WTC11 (cell line): ENCODE measurements at regions not wholly inside any gene's neighbourhood (a gene's known extent, or its start where the extent isn't known, plus 50 kb on each side); places are given as distances from the start of the nearest gene placed in this dataset.

Experiments used
- ATAC-seq: fragments of 200-7000 bp; cut with Tn5 transposase; 2 replicates; pipeline ENCODE4 v1.10.0; 2021; ENCODE audit warnings: mild to moderate bottlenecking, moderate library complexity
- CTCF ChIA-PET: fragments of 300-600 bp; sonication (Branson Sonifier 250); formaldehyde crosslinking; loops from one replicate; lab custom pipeline; 2021; ENCODE audit warnings: antibody characterized with exemption; lab: Charles Lee
- POLR2A ChIA-PET: fragments of 350-600 bp; sonication (Branson Sonifier 250); formaldehyde crosslinking; loops from one replicate; lab custom pipeline; 2021; ENCODE audit warnings: antibody characterized with exemption; lab: Charles Lee
- DNase-seq: peaks from one replicate; pipeline ENCODE4 v3.0.0; 2021; ENCODE audit warnings: low spot score
- H3K27ac Mint-ChIP-seq: 2 replicates; pipeline ENCODE4 v1.8.0; 2021; ENCODE audit warnings: mixed read lengths
- H3K27me3 Mint-ChIP-seq: 2 replicates; pipeline ENCODE4 v1.8.0; 2021; ENCODE audit warnings: low read depth, mild to moderate bottlenecking, moderate library complexity, mixed read lengths
- H3K36me3 Mint-ChIP-seq: 2 replicates; pipeline ENCODE4 v1.8.0; 2021; ENCODE audit warnings: mixed read lengths
- H3K4me1 Mint-ChIP-seq: 2 replicates; pipeline ENCODE4 v1.8.0; 2022; ENCODE audit warnings: mixed read lengths
- H3K4me3 Mint-ChIP-seq: 2 replicates; pipeline ENCODE4 v1.8.0; 2021; ENCODE audit warnings: mild to moderate bottlenecking, moderate library complexity, mixed read lengths
- H3K9me3 Mint-ChIP-seq: 2 replicates; pipeline ENCODE4 v1.8.0; 2021; ENCODE audit warnings: mixed read lengths
- ARID4B ChIP-seq: sonication (generic); formaldehyde crosslinking; IDR thresholded peaks from 2 replicates; pipeline ENCODE4 v1.8.0; 2023; ENCODE audit warnings: missing genetic modification reagents, mild to moderate bottlenecking, borderline replicate concordance
- CTCF ChIP-seq: fragments of 200-600 bp; IDR thresholded peaks from 2 replicates; pipeline ENCODE4 v1.8.0; 2022; ENCODE audit warnings: antibody characterized with exemption
- FOXK1 ChIP-seq: sonication (generic); formaldehyde crosslinking; IDR thresholded peaks from 2 replicates; pipeline ENCODE4 v1.8.0; 2022; ENCODE audit warnings: mild to moderate bottlenecking, moderate library complexity, missing genetic modification reagents
- GABPB1 ChIP-seq: sonication (generic); formaldehyde crosslinking; IDR thresholded peaks from 2 replicates; pipeline ENCODE4 v1.8.1; 2023; ENCODE audit warnings: mild to moderate bottlenecking, missing genetic modification reagents
- GTF2I ChIP-seq: fragments of 250-450 bp; sonication (Bioruptor Pico); conservative IDR thresholded peaks from 2 replicates; pipeline ENCODE4 v1.4.0; 2021; ENCODE audit warnings: mild to moderate bottlenecking
- NFE2L1 ChIP-seq: sonication (generic); formaldehyde crosslinking; IDR thresholded peaks from 2 replicates; pipeline ENCODE4 v1.8.1; 2023; ENCODE audit warnings: missing genetic modification reagents
- NR1H2 ChIP-seq: sonication (generic); formaldehyde crosslinking; IDR thresholded peaks from 2 replicates; pipeline ENCODE4 v1.9.0; 2021; ENCODE audit warnings: mild to moderate bottlenecking, moderate library complexity, missing genetic modification reagents
- OVOL2 ChIP-seq: fragments of 250-450 bp; sonication (Bioruptor Pico); IDR thresholded peaks from 2 replicates; pipeline ENCODE4 v1.9.0; 2021; ENCODE audit warnings: mild to moderate bottlenecking, borderline replicate concordance
- SOX15 ChIP-seq: fragments of 250-450 bp; sonication (Bioruptor Pico); IDR thresholded peaks from 2 replicates; pipeline ENCODE4 v1.9.0; 2021; ENCODE audit warnings: mild to moderate bottlenecking
- TEAD4 ChIP-seq: sonication (generic); formaldehyde crosslinking; IDR thresholded peaks from 2 replicates; pipeline ENCODE4 v1.8.0; 2022; ENCODE audit warnings: mild to moderate bottlenecking, missing genetic modification reagents
- USF1 ChIP-seq: sonication (generic); formaldehyde crosslinking; IDR thresholded peaks from 2 replicates; pipeline ENCODE4 v1.8.0; 2022; ENCODE audit warnings: mild to moderate bottlenecking, missing genetic modification reagents
- USF2 ChIP-seq: sonication (generic); formaldehyde crosslinking; IDR thresholded peaks from 2 replicates; pipeline ENCODE4 v1.8.1; 2023; ENCODE audit warnings: mild to moderate bottlenecking, missing genetic modification reagents, moderate library complexity
- ZBTB21 ChIP-seq: sonication (generic); formaldehyde crosslinking; IDR thresholded peaks from 2 replicates; pipeline ENCODE4 v1.8.1; 2023; ENCODE audit warnings: mild to moderate bottlenecking, missing genetic modification reagents, borderline replicate concordance
- ZNF121 ChIP-seq: sonication (generic); formaldehyde crosslinking; IDR thresholded peaks from 2 replicates; pipeline ENCODE4 v1.8.0; 2023; ENCODE audit warnings: missing genetic modification reagents
- ZNF512 ChIP-seq: sonication (generic); formaldehyde crosslinking; IDR thresholded peaks from 2 replicates; pipeline ENCODE4 v1.8.1; 2022; ENCODE audit warnings: missing genetic modification reagents, borderline replicate concordance
- ZNF532 ChIP-seq: fragments of 250-450 bp; sonication (Bioruptor Pico); IDR thresholded peaks from 2 replicates; pipeline ENCODE4 v1.9.0; 2021; ENCODE audit warnings: mild to moderate bottlenecking, borderline replicate concordance
- ZNF671 ChIP-seq: fragments of 250-450 bp; sonication (Bioruptor Pico); IDR thresholded peaks from 2 replicates; pipeline ENCODE4 v1.8.0; 2021; ENCODE audit warnings: mild to moderate bottlenecking
- ZSCAN18 ChIP-seq: fragments of 250-450 bp; sonication (Bioruptor Pico); IDR thresholded peaks from 2 replicates; pipeline ENCODE4 v2.1.2; 2022; ENCODE audit warnings: mild to moderate bottlenecking, moderate library complexity

DNA sequence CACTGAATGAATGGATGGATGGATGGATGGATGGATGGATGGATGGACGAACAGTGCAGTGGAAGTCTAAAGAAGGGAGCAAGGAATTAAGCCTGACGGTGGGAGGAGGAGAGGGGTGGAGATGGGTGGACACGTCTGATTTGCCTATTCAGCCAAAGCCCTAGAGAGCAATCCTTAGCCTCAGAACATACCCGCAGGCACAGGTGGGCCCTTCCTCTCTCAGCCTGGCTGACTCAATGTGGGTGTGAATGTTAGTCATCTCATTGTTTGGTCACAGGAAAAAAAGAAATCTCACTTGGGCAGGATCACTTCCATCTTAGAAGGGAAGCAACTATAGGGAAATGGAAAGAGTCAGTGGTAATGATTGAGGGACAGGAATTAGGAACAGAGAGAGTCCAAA, 165.9 kb downstream of the PJA1 start (continued):
- no peak for TF ChIP-seq USF1 (CRISPR knock-in tag)
- TF ChIP-seq, all 79 proteins: peak for 0

- POLR2A ChIA-PET, result no interaction called here
- TF ChIP-seq ARID4B (CRISPR knock-in tag) (no peak), CTCF (no peak), NR1H2 (no peak), ZNF512 (CRISPR knock-in tag) (no peak), NFE2L1 (CRISPR knock-in tag) (no peak)
- Mint-ChIP-seq H3K4me3 (no peak overlapping the region), H3K9me3 (no peaks in the 10 kb centered on the region), H3K27me3 (no peaks in the 10 kb centered on the region), H3K36me3 (no peaks in the 10 kb centered on the region), H3K4me1 (no peaks in the 10 kb centered on the region), H3K27ac (no peak overlapping the region)
- peak; percentile 81 for ATAC-seq
- CTCF ChIA-PET, result interaction anchor here (1.1 to 1.9 kb wide), 2 partner anchors 9 to 171 kb away, joined by 3 to 6 read pairs; partner anchors contain the start of gene EFNB1
- DNase-seq, result no peak
These were observed 166.5 kb downstream of the PJA1 start for GRCh38 chrX:68998716-68999115.

DNA sequence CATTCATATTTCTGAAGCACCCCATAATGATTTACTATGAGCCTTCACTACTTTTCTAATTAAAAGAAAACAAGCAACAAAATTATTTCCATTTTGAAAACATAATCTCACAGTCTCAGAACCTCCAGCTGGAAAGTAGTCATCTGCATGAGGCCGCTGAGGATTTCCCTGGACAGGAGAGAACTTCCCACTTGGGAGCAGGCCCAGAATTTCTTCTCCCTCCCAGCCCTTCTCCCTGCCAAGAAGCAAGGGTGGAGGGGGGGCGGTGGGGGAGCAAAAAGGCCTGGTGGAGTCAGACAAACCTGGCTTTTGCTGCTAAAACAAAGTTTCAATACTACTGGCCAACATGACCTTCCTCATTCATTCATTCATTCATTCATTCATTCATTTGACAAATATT, 167.3 kb downstream of the PJA1 start:
- DNase-seq (no peak), ATAC-seq (no peak)
- CTCF ChIA-PET, result interaction anchor here (1.9 kb wide), 1 partner anchor 170 kb away, joined by 6 read pairs; the partner anchor contains the start of gene EFNB1
- H3K36me3 Mint-ChIP-seq, result no peaks in the 10 kb centered on the region
- H3K4me3 Mint-ChIP-seq, result no peak overlapping the region
- H3K4me1 Mint-ChIP-seq, result no peaks in the 10 kb centered on the region
- H3K27me3 Mint-ChIP-seq, result no peaks in the 10 kb centered on the region
- H3K9me3 Mint-ChIP-seq, result no peaks in the 10 kb centered on the region
- POLR2A ChIA-PET, result no interaction called here
- no peak overlapping the region for H3K27ac Mint-ChIP-seq
- TF ChIP-seq USF2, result no peak
- TF ChIP-seq SOX15 (CRISPR knock-in tag), result no peak
- TF ChIP-seq FOXK1 (CRISPR knock-in tag), result no peak
- no peak for TF ChIP-seq ZNF121 (CRISPR knock-in tag)
- TF ChIP-seq ZSCAN18 (CRISPR knock-in tag), result no peak
- no peak for TF ChIP-seq ZNF671 (CRISPR knock-in tag)
- no peak for TF ChIP-seq GTF2I
- no peak for TF ChIP-seq ZNF532
- TF ChIP-seq GABPB1, result no peak
- no peak for TF ChIP-seq TEAD4 (CRISPR knock-in tag)
- no peak for TF ChIP-seq OVOL2 (CRISPR knock-in tag)
- TF ChIP-seq ZBTB21, result no peak
